HUES64 (cell line): ENCODE measurements at regions not wholly inside any gene's neighbourhood (a gene's known extent, or its start where the extent isn't known, plus 50 kb on each side); places are given as distances from the start of the nearest gene placed in this dataset.

ENCODE experiments used
- H3K27ac ChIP-seq: 2 replicates; pipeline ENCODE4 v1.7.0; 2013; ENCODE audit warnings: low read depth, low read length, inconsistent platforms
- H3K27me3 ChIP-seq: 2 replicates; pipeline ENCODE4 v1.6.1; 2013; ENCODE audit warnings: mild to moderate bottlenecking, low read length; ENCODE audit not compliant: insufficient read depth
- H3K36me3 ChIP-seq: 2 replicates; pipeline ENCODE4 v1.6.1; 2013; ENCODE audit warnings: mild to moderate bottlenecking, low read length; ENCODE audit not compliant: insufficient read depth
- H3K4me1 ChIP-seq: 2 replicates; pipeline ENCODE4 v1.6.1; 2013; ENCODE audit warnings: mild to moderate bottlenecking, low read length, moderate library complexity; ENCODE audit not compliant: insufficient read depth
- H3K4me3 ChIP-seq: 2 replicates; pipeline ENCODE4 v1.5.1; 2013; ENCODE audit warnings: mild to moderate bottlenecking, low read length, moderate library complexity
- H3K9ac ChIP-seq: 2 replicates; pipeline ENCODE4 v1.6.1; 2013; ENCODE audit warnings: mild to moderate bottlenecking, low read depth, low read length
- H3K9me3 ChIP-seq: 2 replicates; pipeline ENCODE4 v1.6.1; 2013; ENCODE audit warnings: low read depth, low read length; ENCODE audit not compliant: insufficient read depth
- WGBS: fragments of 150-250, 120-280 bp; methylation state at CpG from one replicate; pipeline ENCODE4 v1.1.7; 2013; ENCODE audit warnings: missing lambda C conversion rate; 5-methylcytosine and 5-hydroxymethylcytosine counted together

- H3K4me3 ChIP-seq: no peak overlapping the region
- no peaks in the 10 kb centered on the region for H3K27me3 ChIP-seq
- 0 out of 2 replicates have a peak, but pooled peaks cover 3% of the 10 kb centered on the region for H3K4me1 ChIP-seq
- H3K27ac ChIP-seq: no peak overlapping the region
- H3K9ac ChIP-seq: no peak overlapping the region
- H3K9me3 ChIP-seq: no peaks in the 10 kb centered on the region
- WGBS: 88% methylated on average over 4 of the region's 4 CpGs
- no peaks in the 10 kb centered on the region for H3K36me3 ChIP-seq
Observed at GRCh38 chr3:168424059-168424734, 328.5 kb upstream of the GOLIM4 start.

- no peaks in the 10 kb centered on the region for H3K9me3 ChIP-seq
- no peak overlapping the region for H3K27ac ChIP-seq
- H3K27me3 ChIP-seq: no peaks in the 10 kb centered on the region
- H3K9ac ChIP-seq: no peak overlapping the region
- peaks cover 17% of the 10 kb centered on the region for H3K4me1 ChIP-seq
- WGBS: 94% methylated on average over 1 of the region's 1 CpG
- no peak overlapping the region for H3K4me3 ChIP-seq
- H3K36me3 ChIP-seq: no peaks in the 10 kb centered on the region
Observed at GRCh38 chr3:168422843-168423242, 327.1 kb upstream of the GOLIM4 start.

GRCh38 chr3:168419091-168419490, 323.4 kb upstream of the GOLIM4 start:
- H3K36me3 ChIP-seq: no peaks in the 10 kb centered on the region
- H3K4me3 ChIP-seq: no peak overlapping the region
- H3K27ac ChIP-seq: no peak overlapping the region
- H3K9ac ChIP-seq: no peak overlapping the region
- no peaks in the 10 kb centered on the region for H3K9me3 ChIP-seq
- H3K27me3 ChIP-seq: no peaks in the 10 kb centered on the region
- H3K4me1 ChIP-seq: peaks cover 30% of the 10 kb centered on the region
- WGBS: 80% methylated on average over 1 of the region's 2 CpGs

- no peak overlapping the region; the same call in 1 of the 2 replicates for H3K9ac ChIP-seq
- no peak overlapping the region; the same call in 1 of the 2 replicates for H3K4me3 ChIP-seq
- H3K27me3 ChIP-seq: no peaks in the 10 kb centered on the region
- H3K36me3 ChIP-seq: no peaks in the 10 kb centered on the region
- no peak overlapping the region for H3K27ac ChIP-seq
- H3K4me1 ChIP-seq: peaks cover 30% of the 10 kb centered on the region
- no peaks in the 10 kb centered on the region for H3K9me3 ChIP-seq
- no CpG with 5 or more reads among the region's 1 CpG for WGBS
Observed at GRCh38 chr3:168417016-168417415, 321.3 kb upstream of the GOLIM4 start.

- no peak overlapping the region for H3K4me3 ChIP-seq
- WGBS: 93% methylated on average over 5 of the region's 6 CpGs
- no peak overlapping the region for H3K27ac ChIP-seq
- no peaks in the 10 kb centered on the region for H3K36me3 ChIP-seq
- no peak overlapping the region for H3K9ac ChIP-seq
- H3K9me3 ChIP-seq: no peaks in the 10 kb centered on the region
- H3K27me3 ChIP-seq: no peaks in the 10 kb centered on the region
- H3K4me1 ChIP-seq: peaks cover 30% of the 10 kb centered on the region
Observed at GRCh38 chr3:168416446-168416845, 320.7 kb upstream of the GOLIM4 start.

GRCh38 chr3:168414149-168414548, 318.4 kb upstream of the GOLIM4 start:
- Histone ChIP-seq H3K4me1 (peaks cover 26% of the 10 kb centered on the region), H3K9ac (no peak overlapping the region), H3K36me3 (no peaks in the 10 kb centered on the region), H3K9me3 (no peaks in the 10 kb centered on the region), H3K27me3 (no peaks in the 10 kb centered on the region), H3K4me3 (no peak overlapping the region), H3K27ac (no peak overlapping the region)
- 97% methylated on average over 1 of the region's 1 CpG for WGBS

- no peaks in the 10 kb centered on the region for H3K36me3 ChIP-seq
- H3K27me3 ChIP-seq: no peaks in the 10 kb centered on the region
- no peak overlapping the region for H3K9ac ChIP-seq
- H3K4me1 ChIP-seq: peaks cover 9% of the 10 kb centered on the region
- no peaks in the 10 kb centered on the region for H3K9me3 ChIP-seq
- no peak overlapping the region for H3K27ac ChIP-seq
- no peak overlapping the region for H3K4me3 ChIP-seq
Observed at GRCh38 chr3:168407381-168407780, 311.7 kb upstream of the GOLIM4 start.

- Histone ChIP-seq H3K4me3 (no peak overlapping the region), H3K36me3 (no peaks in the 10 kb centered on the region), H3K9me3 (no peaks in the 10 kb centered on the region), H3K27me3 (no peaks in the 10 kb centered on the region), H3K9ac (no peak overlapping the region), H3K27ac (no peak overlapping the region), H3K4me1 (peaks cover 9% of the 10 kb centered on the region)
- 97% methylated on average over 1 of the region's 1 CpG for WGBS
Observed at GRCh38 chr3:168405288-168405687, 309.6 kb upstream of the GOLIM4 start.

GRCh38 chr3:168398371-168399025, 302.8 kb upstream of the GOLIM4 start:
- Histone ChIP-seq H3K9me3 (no peaks in the 10 kb centered on the region), H3K27me3 (no peaks in the 10 kb centered on the region), H3K4me3 (no peak overlapping the region), H3K9ac (no peak overlapping the region), H3K36me3 (no peaks in the 10 kb centered on the region), H3K27ac (no peak overlapping the region), H3K4me1 (peaks cover 10% of the 10 kb centered on the region; the same call in 1 of the 2 replicates)

GRCh38 chr3:168396861-168397260, 301.1 kb upstream of the GOLIM4 start:
- 80% methylated on average over 1 of the region's 1 CpG for WGBS
- H3K27me3 ChIP-seq: no peaks in the 10 kb centered on the region
- no peak overlapping the region for H3K9ac ChIP-seq
- peaks cover 10% of the 10 kb centered on the region; the same call in 1 of the 2 replicates for H3K4me1 ChIP-seq
- no peak overlapping the region for H3K4me3 ChIP-seq
- no peaks in the 10 kb centered on the region for H3K9me3 ChIP-seq
- H3K27ac ChIP-seq: no peak overlapping the region
- H3K36me3 ChIP-seq: no peaks in the 10 kb centered on the region

GRCh38 chr3:168395551-168395950, 299.8 kb upstream of the GOLIM4 start:
- H3K27ac ChIP-seq: no peak overlapping the region
- no peaks in the 10 kb centered on the region for H3K36me3 ChIP-seq
- no peak overlapping the region for H3K9ac ChIP-seq
- no peaks in the 10 kb centered on the region for H3K9me3 ChIP-seq
- H3K4me3 ChIP-seq: no peak overlapping the region
- WGBS: 89% methylated on average over 2 of the region's 2 CpGs
- H3K4me1 ChIP-seq: peaks cover 10% of the 10 kb centered on the region; the same call in 1 of the 2 replicates
- H3K27me3 ChIP-seq: no peaks in the 10 kb centered on the region
